ENCODE measurements at regions not wholly inside any gene's neighbourhood (a gene's known extent, or its start where the extent isn't known, plus 50 kb on each side); places are given as distances from the start of the nearest gene placed in this dataset.

DNA sequence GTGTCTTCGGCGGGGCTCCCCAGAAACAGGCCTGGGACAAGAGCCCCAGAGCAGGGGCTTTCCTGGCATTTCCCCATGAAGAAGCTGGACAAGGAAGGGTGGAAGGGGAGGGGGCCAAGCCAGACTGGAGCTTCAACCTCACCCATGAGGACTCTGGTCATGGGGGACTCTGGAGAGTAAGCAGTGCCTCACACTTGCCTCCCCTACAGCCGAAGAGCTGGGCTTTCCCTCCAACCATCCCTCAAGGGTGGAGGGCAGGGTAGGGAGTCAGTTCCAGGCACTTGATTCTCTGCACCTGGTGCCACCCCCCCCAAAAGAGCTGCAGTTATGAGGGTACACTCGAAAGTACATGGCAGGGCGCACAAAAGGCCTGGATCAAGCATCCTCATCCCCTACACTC is 246.6 kb downstream of the TFCP2L1 start:
- no peak for DNase-seq

- DNase-seq = peak; percentile 76
Observed at GRCh38 chr2:121038891-121039616, 245.9 kb downstream of the TFCP2L1 start.

DNA sequence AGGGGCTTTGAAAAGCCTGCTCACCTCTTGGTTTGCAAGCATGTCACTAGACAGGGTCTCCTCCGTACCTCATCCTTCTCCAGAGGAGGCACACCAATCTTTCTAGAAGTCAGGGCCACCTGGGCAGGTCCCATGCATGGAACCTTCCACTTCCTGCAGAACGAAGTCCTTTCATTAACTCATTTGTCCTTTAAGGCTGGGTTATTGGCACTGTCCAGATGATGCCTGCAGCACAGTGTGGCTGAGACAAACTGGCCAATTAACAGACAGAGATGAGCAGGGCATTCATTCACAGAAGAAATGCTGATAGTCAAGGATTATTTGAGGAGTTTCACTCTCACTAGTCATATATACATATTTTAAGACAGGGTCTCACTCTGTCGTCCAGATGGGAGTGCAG is 245.3 kb downstream of the TFCP2L1 start:
- no peak for DNase-seq

DNA sequence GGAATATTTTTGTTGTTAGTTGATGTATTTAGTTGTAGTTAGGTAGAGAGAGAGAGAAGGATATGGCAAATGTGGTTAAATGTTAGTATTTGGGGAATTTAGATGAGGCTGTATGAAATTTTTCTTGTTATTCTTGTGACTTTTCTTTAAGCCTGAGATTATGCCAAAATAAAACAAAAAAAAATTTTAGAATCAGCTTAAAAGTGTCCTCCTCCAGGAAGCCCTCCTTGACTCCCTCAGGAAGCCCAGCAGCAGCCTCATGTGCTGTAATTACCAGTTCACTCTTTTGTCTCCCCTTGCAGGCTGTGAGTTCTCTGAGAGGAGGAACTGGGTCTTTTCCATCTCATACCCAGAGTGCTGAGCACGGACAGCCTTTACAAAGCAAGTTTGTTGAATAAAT is 243.5 kb downstream of the TFCP2L1 start:
- no peak for DNase-seq

- no peak for DNase-seq
Observed at GRCh38 chr2:121043061-121043826, 241.8 kb downstream of the TFCP2L1 start.

GRCh38 chr2:121043827-121044222 is 241.2 kb downstream of the TFCP2L1 start:
- no peak for DNase-seq

DNA sequence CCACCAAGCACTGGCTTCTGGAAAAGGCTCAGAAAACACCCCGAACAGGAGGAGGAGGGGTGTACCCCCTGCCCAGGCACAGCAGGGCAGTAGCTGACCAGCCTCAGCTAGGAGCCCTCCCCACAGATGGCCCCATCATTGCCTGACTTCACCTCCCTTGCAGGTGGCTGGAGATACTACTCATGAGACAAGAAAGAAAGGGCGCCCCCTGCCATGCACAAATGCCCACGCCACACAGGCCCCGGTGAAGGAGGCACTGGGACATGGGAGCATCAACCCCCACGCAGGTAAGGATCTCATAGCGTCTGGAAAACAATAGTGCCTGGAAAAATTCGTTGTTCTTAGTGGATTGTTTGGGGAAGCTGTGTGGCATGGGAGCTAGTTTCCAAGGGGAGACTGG is 240.6 kb downstream of the TFCP2L1 start:
- DNase-seq = peak; percentile 45

- DNase-seq = no peak
Observed at GRCh38 chr2:121045245-121045644, 239.8 kb downstream of the TFCP2L1 start.

- DNase-seq = no peak
Observed at GRCh38 chr2:121046335-121046734, 238.7 kb downstream of the TFCP2L1 start.

- DNase-seq = no peak
Observed at GRCh38 chr2:121047383-121047782, 237.6 kb downstream of the TFCP2L1 start.

DNA sequence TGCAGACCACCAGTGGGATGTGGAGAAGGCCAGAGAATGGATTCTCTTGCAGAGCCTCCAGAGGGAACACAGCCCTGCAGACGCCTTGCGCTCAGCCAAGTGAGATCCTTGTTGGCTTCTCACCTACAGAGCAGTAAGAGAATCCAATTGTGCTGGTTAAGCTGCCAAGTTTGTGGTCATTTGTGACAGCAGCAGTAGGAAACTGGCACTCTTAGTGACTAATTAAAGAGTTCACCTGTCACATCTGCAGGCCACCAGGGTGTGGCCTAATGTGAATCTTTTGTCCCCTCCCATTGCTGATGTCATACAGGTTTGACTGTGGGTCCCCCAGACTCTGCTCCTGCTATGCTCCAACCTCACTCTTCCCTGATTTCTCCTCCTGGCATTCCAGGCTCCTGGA is 235.9 kb downstream of the TFCP2L1 start:
- DNase-seq = peak; percentile 86

DNA sequence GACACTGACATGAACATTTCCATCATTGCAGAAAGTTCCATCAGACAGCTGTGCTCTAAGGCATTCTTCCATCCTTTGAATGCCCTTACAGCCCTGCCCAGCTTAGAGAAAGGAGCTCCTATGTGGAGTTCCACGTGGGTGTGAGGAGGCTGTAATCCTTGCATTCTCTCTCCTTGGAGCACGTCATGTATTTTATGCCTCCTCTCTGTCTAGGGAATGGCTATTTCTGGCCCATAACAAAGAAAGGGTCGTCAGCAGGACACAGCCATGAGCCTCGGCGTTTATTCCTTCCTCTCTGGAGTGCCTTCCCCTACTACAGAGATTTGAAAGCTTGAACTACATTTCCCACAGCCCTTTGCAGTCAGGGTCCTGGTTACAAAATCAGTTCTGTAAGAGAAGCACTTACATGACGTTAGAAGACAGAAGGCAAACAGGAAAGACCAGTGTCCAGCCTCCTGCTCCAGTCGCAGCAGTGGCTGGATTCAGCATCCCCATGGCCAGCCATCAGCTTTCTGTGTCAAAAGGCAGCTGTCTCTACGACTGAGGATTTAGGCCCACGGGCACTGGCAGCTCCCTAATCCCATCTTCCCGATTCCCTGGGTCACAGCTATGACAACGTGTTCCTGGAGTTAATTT is 234.9 kb downstream of the TFCP2L1 start:
- DNase-seq = no peak

DNA sequence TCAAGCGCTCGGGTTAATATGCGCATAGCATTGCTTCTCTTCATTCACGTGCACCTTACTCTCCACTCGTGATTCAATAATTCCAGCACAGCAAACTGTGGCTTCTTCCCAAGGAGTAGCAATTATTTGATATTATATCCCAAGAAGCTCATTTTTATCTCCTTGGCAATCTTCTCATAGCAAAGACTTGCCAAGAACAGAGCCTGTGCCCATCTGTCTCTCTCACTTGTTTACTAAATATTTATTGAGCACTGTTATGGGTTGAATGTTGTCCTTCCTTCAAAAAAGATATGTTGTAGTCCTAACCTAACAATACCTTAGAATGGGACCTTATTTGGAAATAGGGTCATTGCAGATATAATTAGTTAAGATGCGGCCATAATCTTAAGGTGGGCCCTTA is 233.7 kb downstream of the TFCP2L1 start:
- DNase-seq = no peak

GRCh38 chr2:121052023-121052422 is 233.0 kb downstream of the TFCP2L1 start:
- no peak for DNase-seq

DNA sequence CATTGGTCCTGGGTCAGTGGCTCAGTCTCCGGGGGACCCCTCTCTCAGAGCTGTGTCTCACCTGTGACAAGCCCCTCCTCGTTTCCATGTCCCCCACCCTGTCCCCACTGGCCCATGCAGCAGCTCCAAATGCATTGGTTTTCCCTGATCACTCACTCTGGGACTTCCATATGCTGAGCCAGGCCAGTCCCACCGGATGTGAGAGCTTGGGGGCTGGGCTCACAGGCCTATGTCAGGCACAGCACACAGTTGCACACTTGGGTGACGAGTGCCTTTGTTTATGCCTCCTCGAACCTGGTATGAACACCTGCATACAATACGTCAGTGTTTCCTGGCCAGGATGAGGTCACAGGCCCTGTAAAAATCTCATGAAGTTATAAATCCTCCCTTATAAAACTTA is 232.5 kb downstream of the TFCP2L1 start:
- peak; percentile 67 for DNase-seq

DNA sequence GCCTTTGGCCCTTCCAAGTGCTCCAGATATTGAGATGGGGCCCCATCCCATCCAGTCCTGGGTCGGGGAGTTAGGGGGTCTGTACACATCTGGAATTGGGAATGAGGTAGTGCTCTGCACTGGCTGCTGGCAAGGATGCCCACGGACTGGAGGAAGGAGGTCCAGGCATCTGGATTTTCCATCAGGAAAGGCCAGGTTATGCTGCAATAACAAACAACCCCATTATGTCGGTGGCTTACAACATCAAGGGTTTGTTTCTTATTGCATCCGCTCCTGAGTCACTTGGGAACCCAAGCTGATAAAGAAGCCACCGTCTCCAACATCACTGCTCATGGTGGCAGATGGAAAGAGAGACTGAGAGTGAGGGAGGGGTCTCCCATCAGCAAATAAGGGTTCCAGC is 229.9 kb downstream of the TFCP2L1 start:
- no peak for DNase-seq

- no peak for DNase-seq
Observed at GRCh38 chr2:121055501-121055900, 229.5 kb downstream of the TFCP2L1 start.

DNA sequence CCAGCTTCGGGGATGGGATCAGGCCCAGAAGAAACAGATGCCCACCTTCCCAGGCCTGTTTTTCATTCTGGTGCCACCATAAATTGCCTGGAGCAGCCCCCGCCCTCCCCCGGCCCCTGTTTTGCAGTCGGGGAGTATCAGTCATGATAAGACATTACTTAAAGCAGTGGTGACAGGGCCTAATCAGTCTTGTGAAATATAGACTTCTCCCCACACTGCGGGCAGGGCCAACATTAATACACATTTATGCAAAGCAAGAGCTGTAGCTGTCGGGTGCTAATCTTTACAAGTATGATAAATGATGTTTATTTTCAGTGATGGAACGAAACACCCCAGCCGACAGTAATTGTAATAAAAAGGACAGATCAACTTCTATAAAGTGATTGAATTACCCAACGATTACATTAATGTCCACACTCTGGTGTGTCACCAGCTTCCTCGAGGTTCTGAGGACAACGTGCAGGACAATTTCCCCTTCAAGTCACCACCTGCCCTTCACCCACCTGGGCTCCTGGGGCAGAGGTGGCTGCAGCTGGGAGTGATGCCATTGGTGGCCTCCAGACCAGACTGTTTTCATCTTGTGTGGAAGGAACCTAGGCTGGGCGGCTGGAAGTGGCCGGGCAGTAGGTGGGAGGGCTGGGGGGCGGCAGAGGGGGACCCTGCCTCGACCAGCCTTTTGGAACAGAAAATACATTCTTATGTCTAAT is 226.0 kb downstream of the TFCP2L1 start:
- DNase-seq = no peak

DNA sequence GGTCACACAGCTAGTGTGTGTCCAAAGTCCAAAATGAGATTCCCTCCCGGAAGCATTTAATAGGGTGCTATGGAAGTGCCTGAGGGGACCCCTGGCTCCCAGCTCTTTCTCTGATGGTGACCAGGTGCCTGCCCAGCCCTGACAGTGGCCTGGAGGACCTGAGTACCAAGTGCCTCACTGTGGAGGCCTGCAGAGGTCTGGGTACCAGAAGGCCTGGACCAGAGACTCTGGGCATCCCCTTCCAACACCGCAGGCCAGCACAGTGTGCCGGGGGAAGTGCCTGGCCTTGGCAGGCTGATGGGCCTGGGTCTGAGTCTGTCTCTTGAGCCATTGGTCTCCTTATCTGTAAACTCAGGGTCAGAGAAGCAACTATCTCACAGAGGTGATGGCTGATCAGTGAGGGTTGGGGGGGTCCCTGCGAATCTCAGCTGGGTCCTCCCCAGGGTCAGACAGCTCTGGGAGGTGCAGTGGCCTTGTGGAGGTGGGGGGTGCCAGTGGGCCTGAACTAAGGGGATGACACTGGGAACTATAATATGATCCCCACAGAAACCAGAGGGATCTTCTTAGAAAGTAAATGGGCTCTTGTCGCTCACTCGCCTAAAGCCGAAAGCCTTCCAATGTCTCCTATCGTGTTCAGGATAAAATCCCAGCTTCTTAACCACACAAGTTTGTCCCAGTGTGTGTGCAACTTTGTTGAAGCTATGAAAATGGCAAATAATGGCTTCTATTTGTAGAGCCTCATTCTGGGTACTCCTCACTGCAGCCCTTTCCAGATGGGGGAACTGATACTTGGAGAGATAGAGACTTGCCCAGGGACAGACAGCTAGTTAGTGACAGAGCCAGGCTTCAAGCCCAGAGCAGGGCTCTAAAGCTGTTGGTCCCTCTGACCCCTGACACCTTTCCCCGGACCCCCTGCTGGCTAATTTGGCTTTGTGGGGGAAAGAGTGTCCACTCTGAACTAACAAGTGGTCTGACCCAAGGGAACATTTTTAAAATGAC is 225.1 kb downstream of the TFCP2L1 start:
- no peak for DNase-seq

DNA sequence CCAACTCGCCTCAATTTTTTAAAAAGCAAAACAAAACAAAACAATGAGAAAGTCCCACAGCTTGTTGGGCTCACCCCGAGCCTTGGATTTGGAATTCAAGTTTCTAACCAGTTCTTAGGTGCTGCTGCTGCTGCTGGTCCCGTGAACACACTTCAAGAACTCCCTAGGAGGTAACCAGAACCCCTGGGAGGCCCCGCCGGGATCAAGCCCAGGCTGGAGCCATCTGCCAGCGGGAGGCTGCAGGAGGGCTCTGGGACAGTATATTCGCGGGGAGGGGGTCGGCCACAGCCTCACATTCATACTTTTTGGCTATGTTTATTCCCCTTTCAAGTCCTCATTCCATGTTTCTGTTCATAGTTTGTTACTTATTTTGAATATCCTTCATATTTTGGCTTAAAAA is 223.4 kb downstream of the TFCP2L1 start:
- DNase-seq = no peak

DNA sequence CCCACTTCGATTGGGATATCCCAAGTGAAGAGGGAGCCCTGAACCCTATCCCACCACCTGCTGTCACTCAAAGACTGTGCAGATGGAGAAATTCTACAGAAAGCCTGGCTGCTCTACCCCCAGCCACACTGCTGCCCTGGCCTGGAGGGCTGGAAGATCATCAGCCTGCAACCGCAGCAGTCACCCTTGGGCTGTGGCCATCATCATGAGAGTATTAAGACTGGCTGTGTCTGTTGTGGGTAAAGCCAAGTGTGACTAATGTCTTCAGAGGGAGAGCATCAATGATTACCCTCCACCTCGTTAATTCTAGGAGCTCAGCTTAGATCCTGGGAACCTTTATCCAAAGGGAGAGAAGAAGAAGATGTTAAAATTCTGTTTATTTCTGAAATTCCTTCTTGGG is 221.5 kb downstream of the TFCP2L1 start:
- DNase-seq = no peak

DNA sequence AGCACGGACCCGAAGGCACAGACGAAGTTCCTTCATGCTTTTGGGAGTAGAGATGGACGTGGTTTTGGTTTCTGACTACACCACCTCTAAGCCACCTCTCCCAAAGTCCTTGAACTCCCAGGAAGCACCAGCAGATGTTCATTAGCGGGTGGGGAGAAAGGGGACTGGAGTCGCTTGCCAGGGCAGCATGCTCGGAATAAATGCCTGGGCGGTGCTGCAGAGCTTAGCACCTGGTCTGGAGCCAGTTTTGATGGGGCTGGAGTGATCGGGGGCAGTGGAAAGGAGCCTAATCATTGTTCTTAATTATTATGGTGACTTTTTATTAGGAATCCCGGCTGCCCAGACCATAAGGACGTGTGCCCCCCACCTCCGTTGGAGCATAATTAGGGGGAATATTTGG is 220.8 kb downstream of the TFCP2L1 start:
- no peak for DNase-seq

Measured in RPMI8226 (cell line).